Urinary bladder (tissue), 3 donors: ENCODE measurements at regions not wholly inside any gene's neighbourhood (a gene's known extent, or its start where the extent isn't known, plus 50 kb on each side); places are given as distances from the start of the nearest gene placed in this dataset.

Experiments used
- DNase-seq: peaks from one replicate; pipeline ENCODE4 v3.0.0-alpha.2; 2015; ENCODE audit errors: extremely low spot score
- H3K27ac ChIP-seq: one replicate; pipeline ENCODE4 v1.5.1; 2013; ENCODE audit warnings: low read depth, mild to moderate bottlenecking, moderate library complexity
- H3K36me3 ChIP-seq: one replicate; pipeline ENCODE4 v1.6.1; 2013; ENCODE audit warnings: mild to moderate bottlenecking, moderate library complexity; ENCODE audit not compliant: insufficient read depth
- H3K4me1 ChIP-seq: one replicate; pipeline ENCODE4 v1.6.1; 2013; ENCODE audit warnings: mild to moderate bottlenecking, moderate library complexity; ENCODE audit not compliant: insufficient read depth
- H3K4me3 ChIP-seq: one replicate; pipeline ENCODE4 v1.5.1; 2013; ENCODE audit warnings: low read depth, low read length
- WGBS: extraction: QIAGEN DNeasy Blood & Tissue Kit; methylation state at CpG from one replicate; pipeline ENCODE4 v1.1.7; 2013; 5-methylcytosine and 5-hydroxymethylcytosine counted together
- donor health status: healthy with polysubstance abuse.
- donor health status: healthy.

DNA sequence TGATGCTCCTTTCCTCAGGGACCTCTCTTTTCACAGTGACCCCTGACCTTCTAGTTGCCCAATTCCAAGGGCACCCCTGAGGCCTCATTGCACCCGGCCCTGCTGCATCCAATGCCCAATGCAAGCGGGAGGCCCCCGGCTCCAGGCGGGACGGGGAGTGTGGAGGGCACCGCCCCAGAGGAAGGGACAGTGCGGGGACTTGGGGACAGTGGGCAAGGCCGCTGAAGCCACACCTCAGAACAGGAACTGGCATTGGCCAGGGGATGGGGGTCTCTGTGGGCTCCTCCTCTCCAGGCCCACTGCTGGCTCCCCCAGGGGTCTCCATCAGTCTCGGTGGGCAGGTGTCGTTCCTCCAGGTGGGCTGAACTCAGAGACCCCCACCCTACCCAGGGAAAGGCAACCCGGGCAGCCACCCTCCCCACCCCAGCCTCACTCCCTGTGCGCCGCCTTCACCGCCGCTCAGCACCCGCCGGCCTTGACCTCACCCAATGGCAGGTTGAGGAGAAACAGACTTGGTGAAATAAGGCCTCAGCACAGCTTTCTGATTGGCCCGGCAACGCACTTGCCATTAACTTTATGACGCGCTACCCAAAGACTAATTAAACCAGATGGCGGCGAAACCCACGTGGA lies 1312.0 kb downstream of the BRD1 start:
- Histone ChIP-seq H3K27ac (no peak overlapping the region), H3K4me3 (no peak overlapping the region), H3K4me1 (no peaks in the 10 kb centered on the region), H3K36me3 (no peaks in the 10 kb centered on the region)
- DNase-seq: no peak
- 85% methylated on average over 24 of the region's 24 CpGs for WGBS

DNA sequence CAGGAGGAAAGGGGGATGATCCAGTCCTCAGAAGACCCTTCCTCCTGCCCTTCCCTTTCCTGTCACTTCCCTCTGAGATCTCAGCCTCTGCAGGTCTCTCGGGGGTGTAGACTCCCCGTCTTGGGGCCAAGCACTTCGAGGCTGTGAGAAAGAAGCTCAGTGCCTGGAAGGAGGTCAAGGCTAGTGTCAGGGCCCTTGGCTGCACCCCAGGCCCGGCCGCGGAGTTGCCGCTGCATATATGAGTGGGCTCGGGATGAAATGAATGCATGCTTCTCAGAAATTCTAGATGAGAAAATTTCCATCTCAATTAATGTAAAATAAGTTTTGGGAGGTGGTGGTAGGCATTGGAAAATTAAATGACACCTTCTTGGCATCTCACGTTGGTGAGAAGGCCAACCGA lies 1313.7 kb downstream of the BRD1 start:
- Histone ChIP-seq H3K4me1 (no peaks in the 10 kb centered on the region), H3K27ac (no peak overlapping the region), H3K4me3 (no peak overlapping the region), H3K36me3 (no peaks in the 10 kb centered on the region)
- DNase-seq: no peak
- WGBS: 81% methylated on average over 10 of the region's 10 CpGs

DNA sequence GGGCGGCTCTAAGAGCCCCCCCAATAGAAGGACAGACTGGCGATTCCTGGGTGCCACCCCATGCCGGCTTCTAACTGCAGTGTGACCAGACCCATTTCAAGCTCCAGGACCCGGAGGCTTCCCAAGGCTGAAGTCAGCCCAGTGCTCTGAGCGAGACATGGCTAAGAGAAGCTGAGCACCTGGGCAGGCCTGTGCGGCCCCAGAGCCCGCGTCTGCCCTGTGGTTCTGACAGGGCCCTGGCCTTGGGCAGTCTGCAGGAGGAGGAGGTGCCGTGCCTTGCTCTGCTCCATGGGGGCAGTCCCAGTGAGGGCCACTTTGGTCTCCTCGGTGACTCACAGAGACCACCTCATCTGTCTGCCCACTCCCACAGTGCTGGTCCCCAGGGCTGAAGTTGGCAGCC lies 1314.2 kb downstream of the BRD1 start:
- DNase-seq: no peak
- H3K4me1 ChIP-seq: no peaks in the 10 kb centered on the region
- no peak overlapping the region for H3K4me3 ChIP-seq
- H3K36me3 ChIP-seq: no peaks in the 10 kb centered on the region
- WGBS: 92% methylated on average over 10 of the region's 10 CpGs
- no peak overlapping the region for H3K27ac ChIP-seq

DNA sequence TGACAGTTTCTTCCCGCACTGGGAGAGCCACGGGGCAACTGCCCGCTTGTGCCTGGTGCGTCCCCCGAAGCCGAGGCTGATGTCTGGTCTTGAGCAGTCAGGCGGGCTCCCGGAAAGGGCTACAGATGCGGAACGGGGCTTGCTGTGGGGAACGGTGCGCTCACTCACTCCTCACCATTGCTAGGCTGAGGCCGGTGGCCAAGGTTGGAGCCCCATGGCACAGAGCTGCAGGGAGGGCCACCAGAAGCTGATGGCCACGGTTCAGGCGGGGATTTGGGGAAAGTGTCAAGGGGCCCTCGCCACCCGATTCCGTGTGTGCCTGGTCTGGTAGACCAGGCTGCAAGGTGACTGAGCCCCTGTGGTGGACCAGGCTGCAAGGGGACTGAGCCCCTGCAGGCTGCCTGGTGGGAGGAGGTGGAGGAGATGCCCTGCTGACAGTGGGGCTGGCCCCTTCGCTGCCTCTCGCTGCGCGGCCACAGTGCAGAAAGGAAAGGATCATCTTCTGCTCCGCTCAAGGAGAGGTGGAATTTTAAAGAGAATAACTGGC lies 1315.8 kb downstream of the BRD1 start:
- 91% methylated on average over 23 of the region's 23 CpGs for WGBS
- H3K4me1 ChIP-seq: no peaks in the 10 kb centered on the region
- H3K27ac ChIP-seq: no peak overlapping the region
- H3K4me3 ChIP-seq: no peak overlapping the region
- no peak for DNase-seq
- no peaks in the 10 kb centered on the region for H3K36me3 ChIP-seq

DNA sequence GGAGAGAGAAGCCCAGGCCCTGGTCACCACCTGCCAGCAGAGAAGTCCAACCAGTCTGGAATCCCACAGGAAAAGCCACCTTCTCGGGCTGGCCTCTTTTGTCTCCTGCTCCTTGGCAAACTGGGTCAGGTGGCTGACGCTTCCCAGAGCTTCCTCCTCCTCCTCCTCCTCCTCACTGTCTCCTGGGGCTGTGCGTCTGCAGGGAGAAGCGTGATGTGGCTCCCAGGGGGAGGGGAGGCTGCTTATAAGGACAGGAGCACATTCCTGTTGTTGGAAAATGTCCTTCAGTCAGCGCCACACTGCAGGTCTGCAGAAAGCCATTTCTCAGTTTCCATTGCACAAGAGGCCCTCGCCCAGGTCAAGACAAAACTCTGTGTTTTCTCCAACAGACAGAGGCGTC lies 1316.5 kb downstream of the BRD1 start:
- Histone ChIP-seq H3K36me3 (no peaks in the 10 kb centered on the region), H3K27ac (no peak overlapping the region), H3K4me1 (no peaks in the 10 kb centered on the region), H3K4me3 (no peak overlapping the region)
- DNase-seq: no peak
- 64% methylated on average over 7 of the region's 7 CpGs for WGBS

DNA sequence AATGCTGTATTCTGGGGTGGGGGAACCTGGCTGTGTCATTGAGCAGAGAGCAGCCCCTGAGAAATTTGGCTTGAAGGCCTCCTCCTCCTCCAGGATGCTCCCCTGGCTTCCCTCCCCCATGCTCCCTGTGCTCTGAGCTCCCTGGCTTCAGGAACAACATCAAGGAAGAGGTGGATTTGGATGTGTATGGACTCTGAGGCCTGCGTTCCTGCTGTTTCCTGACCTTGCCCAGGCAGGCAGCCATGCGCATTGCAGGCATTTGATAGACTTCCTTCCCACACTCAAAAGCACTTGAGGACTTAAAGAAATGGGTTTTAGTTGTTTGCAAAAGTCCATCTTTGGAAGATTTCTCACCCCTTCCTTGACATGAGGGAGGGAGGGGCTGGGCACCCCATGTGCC lies 1317.1 kb downstream of the BRD1 start:
- no peak overlapping the region for H3K4me3 ChIP-seq
- 87% methylated on average over 2 of the region's 2 CpGs for WGBS
- H3K27ac ChIP-seq: no peak overlapping the region

DNA sequence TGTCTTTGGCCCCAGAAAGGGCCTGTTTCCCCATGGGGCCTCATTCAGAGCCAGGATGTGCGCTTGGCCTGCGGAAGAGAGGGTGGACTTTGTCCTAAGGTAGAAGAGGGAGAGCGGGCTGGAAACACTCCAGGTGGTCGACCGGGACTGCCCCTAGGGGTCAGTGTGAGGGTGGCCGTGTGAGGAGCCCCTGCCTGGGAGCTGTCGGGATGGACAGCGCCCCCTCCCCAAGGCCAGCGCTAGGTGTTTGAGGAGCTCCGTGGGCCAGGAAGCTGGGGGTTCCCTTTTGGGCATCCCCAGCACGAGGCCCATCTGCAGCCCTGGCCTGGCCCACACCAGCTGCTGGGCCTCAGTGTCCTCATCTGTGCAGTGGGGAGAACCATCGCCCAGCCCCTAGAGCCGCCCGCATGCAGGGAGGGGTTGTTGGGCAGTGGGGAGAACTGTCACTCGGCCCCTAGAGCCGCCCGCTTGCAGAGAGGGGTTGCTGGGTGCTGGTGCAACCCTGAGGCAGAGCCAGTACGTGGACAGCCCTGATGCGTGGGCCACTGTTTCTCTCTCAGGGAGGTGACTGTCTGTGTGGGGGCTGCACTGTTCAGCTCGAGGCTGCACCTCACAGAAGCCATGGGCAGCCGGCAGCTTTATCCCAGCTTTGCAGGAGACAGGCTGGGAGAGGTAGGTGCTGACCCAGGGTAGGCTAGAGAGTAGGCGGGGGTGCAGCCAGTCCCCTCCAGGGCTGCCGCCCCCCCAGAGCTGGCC lies 1319.9 kb downstream of the BRD1 start:
- 82% methylated on average over 23 of the region's 23 CpGs for WGBS
- H3K27ac ChIP-seq: no peak overlapping the region
- DNase-seq: no peak
- no peaks in the 10 kb centered on the region for H3K36me3 ChIP-seq
- H3K4me3 ChIP-seq: no peak overlapping the region
- H3K4me1 ChIP-seq: no peaks in the 10 kb centered on the region

More for the DNA sequence above, 1317.1 kb downstream of the BRD1 start:
- H3K36me3 ChIP-seq: no peaks in the 10 kb centered on the region
- no peaks in the 10 kb centered on the region for H3K4me1 ChIP-seq
- DNase-seq: no peak

DNA sequence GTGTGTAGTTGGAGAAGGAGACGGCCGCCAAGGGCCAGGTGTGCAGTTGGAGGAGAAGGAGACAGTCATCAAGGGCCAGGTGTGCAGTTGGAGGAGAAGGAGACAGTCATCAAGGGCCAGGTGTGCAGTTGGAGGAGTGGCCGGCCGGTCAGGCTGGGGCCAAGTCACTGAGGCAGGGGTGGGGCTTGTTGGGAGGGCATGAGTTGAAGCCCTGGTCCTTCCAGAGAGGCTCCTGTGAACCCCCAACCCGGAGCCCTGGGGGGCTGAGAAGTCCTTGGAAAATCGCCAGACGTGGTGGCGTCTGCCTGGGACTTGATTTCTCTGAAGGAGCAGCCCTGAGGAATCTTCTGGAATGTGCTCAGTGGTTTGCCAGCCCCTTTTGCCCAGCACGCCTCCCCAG lies 1320.5 kb downstream of the BRD1 start:
- Histone ChIP-seq H3K27ac (no peak overlapping the region), H3K4me1 (no peaks in the 10 kb centered on the region), H3K36me3 (no peaks in the 10 kb centered on the region), H3K4me3 (no peak overlapping the region)
- DNase-seq: no peak
- 81% methylated on average over 9 of the region's 9 CpGs for WGBS

DNA sequence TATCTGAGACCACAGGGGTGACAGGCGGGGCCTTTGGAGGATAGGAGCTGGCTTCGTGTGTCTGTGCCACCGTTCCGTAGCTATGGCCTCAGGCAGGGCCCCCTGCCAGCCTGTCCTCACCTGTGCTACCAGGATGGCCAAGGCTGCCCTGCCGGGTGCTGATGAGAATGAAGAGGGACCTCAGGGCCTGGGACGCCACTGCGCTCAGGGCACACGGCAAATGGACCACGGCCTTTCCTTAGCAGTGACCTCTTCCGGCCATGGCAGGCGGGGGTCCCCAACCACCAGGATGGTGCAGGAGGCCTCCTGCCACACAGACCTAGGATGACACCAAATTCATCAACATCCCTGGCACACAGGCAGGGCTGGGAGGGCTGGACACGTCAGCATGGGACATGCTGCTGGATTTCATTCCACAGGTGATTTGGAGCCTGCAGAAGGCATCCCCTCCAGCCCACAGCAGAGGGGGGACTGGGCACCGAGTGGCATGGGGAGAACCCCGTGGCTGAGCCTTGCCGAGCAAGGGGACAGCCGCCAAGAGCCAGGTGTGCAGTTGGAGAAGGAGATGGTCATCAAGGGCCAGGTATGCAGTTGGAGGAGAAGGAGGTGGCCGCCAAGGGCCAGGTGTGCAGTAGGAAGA lies 1321.0 kb downstream of the BRD1 start:
- no peaks in the 10 kb centered on the region for H3K4me1 ChIP-seq
- 94% methylated on average over 17 of the region's 17 CpGs for WGBS
- no peaks in the 10 kb centered on the region for H3K36me3 ChIP-seq
- no peak for DNase-seq
- no peak overlapping the region for H3K27ac ChIP-seq
- no peak overlapping the region for H3K4me3 ChIP-seq

DNA sequence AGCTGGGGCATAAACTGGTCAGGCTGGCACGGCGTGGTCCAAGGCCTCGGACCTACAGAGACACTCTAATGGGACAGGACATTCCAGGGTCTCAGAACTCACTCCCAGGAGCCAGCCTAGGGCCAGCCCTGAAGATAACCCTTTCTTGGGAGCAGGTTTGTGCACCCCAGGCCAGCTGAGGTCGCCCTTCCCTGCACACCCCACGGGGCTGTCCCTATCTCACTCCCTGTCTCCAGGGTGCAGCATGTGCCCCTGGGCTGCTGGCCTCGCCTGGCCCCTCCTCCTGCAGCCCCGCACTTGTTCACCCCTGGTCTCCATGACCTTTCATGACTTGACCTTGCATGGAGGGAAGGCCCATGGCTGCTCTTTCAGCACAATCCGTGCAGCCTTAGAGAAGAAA lies 1321.8 kb downstream of the BRD1 start:
- WGBS: 86% methylated on average over 8 of the region's 8 CpGs
- Histone ChIP-seq H3K36me3 (no peaks in the 10 kb centered on the region), H3K4me1 (no peaks in the 10 kb centered on the region), H3K4me3 (no peak overlapping the region), H3K27ac (no peak overlapping the region)
- DNase-seq: no peak

DNA sequence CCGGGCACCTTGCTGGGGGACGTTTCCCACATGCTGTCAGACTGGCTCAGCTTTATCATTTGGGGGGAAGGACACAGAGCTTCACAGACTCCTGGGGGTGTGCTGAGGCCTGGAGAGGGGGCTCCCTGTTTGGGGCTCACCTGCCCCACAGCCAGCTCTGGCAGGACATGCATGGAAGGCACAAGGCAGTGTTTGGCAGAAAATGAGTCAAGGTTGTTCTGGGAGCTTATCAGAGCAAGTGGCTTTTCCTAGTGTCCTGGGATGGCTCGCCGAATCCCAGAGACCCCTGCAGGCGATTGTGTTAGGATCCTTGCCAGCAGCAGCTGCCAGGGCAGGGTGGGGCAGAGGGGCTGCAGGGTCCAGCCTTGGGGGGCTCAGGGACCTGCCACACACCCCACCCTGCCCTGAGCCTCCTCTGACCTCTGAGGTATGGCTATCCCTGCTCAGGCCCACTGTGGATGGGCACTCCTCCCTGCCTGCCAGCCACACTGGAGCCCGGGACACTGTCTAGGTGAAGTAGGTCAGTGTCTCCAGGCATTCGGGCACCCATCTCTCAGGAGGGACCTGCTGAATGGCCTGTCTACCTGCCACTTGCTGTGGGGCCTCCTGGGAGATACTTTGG lies 1323.0 kb downstream of the BRD1 start:
- Histone ChIP-seq H3K4me3 (no peak overlapping the region), H3K4me1 (no peaks in the 10 kb centered on the region), H3K36me3 (no peaks in the 10 kb centered on the region), H3K27ac (no peak overlapping the region)
- no peak for DNase-seq
- WGBS: 74% methylated on average over 7 of the region's 7 CpGs

DNA sequence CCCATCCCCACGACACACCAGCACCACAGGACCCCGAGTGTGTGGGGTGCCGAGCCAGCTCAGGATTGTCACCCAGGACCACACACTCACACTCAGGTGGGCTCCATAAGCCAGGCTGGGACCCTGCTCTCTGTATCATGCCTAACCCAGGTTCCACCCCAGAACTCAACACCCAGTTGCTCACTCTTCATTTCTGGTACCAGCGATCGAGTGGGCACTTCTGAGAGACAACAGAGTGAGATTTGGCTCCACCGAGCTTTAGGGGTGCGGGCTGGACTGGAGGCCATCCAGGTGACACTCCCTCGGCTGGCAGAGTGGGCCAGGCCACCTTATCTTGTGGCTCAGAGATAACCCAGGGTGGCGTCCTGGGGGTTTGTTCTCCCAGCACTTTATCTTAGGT lies 1323.8 kb downstream of the BRD1 start:
- no peak overlapping the region for H3K27ac ChIP-seq
- H3K36me3 ChIP-seq: no peaks in the 10 kb centered on the region
- DNase-seq: no peak
- H3K4me1 ChIP-seq: no peaks in the 10 kb centered on the region
- no peak overlapping the region for H3K4me3 ChIP-seq
- WGBS: 82% methylated on average over 9 of the region's 9 CpGs

DNA sequence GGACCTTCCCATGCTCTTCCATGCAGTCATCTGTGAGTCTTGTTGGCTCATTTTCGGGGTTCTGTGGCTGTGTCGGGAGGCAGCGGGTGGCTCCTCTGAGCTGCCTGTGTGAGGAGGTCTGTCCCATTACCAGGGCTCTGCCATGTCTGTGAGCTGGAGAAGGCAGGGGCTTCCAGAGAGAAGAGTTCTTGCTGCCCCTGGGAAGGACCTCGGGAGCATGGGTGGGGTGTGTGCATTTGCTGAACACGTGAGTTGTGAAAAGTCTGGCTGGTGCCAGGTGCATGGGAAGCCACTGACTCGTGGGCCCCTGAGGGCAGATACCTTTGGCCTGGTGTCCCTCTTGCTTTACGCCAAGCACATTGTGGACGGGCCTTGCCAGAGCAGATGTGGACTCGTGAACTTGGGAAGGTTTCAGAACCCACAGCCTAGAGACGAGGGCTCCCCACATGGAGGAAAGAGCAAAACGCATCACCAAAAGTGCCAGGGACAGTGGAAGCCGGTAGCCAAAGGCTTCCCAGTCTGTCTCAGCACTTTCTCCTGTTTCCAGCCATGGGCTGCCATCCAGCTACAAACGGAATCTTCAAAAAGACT lies 1324.5 kb downstream of the BRD1 start:
- no peak overlapping the region for H3K27ac ChIP-seq
- H3K4me3 ChIP-seq: no peak overlapping the region
- 85% methylated on average over 13 of the region's 13 CpGs for WGBS
- H3K36me3 ChIP-seq: no peaks in the 10 kb centered on the region
- no peaks in the 10 kb centered on the region for H3K4me1 ChIP-seq
- DNase-seq: no peak
